HUES64 (cell line): ENCODE measurements at regions not wholly inside any gene's neighbourhood (a gene's known extent, or its start where the extent isn't known, plus 50 kb on each side); places are given as distances from the start of the nearest gene placed in this dataset.

Experiments
- H3K27ac ChIP-seq: 2 replicates; pipeline ENCODE4 v1.7.0; 2013; ENCODE audit warnings: low read depth, low read length, inconsistent platforms
- H3K27me3 ChIP-seq: 2 replicates; pipeline ENCODE4 v1.6.1; 2013; ENCODE audit warnings: mild to moderate bottlenecking, low read length; ENCODE audit not compliant: insufficient read depth
- H3K36me3 ChIP-seq: 2 replicates; pipeline ENCODE4 v1.6.1; 2013; ENCODE audit warnings: mild to moderate bottlenecking, low read length; ENCODE audit not compliant: insufficient read depth
- H3K4me1 ChIP-seq: 2 replicates; pipeline ENCODE4 v1.6.1; 2013; ENCODE audit warnings: mild to moderate bottlenecking, low read length, moderate library complexity; ENCODE audit not compliant: insufficient read depth
- H3K4me3 ChIP-seq: 2 replicates; pipeline ENCODE4 v1.5.1; 2013; ENCODE audit warnings: mild to moderate bottlenecking, low read length, moderate library complexity
- H3K9ac ChIP-seq: 2 replicates; pipeline ENCODE4 v1.6.1; 2013; ENCODE audit warnings: mild to moderate bottlenecking, low read depth, low read length
- H3K9me3 ChIP-seq: 2 replicates; pipeline ENCODE4 v1.6.1; 2013; ENCODE audit warnings: low read depth, low read length; ENCODE audit not compliant: insufficient read depth
- WGBS: fragments of 150-250, 120-280 bp; methylation state at CpG from one replicate; pipeline ENCODE4 v1.1.7; 2013; ENCODE audit warnings: missing lambda C conversion rate; 5-methylcytosine and 5-hydroxymethylcytosine counted together

GRCh38 chr5:3844266-3844665 is 248.6 kb downstream of the IRX1 start:
- H3K27me3 ChIP-seq: no peaks in the 10 kb centered on the region
- H3K4me1 ChIP-seq: peaks cover 5% of the 10 kb centered on the region; the same call in 1 of the 2 replicates
- no peak overlapping the region for H3K9ac ChIP-seq
- 90% methylated on average over 7 of the region's 7 CpGs for WGBS
- H3K27ac ChIP-seq: no peak overlapping the region
- H3K4me3 ChIP-seq: no peak overlapping the region
- no peaks in the 10 kb centered on the region for H3K36me3 ChIP-seq
- H3K9me3 ChIP-seq: 0 out of 2 replicates have a peak, but pooled peaks cover 6% of the 10 kb centered on the region

- Histone ChIP-seq H3K4me1 (peaks cover 5% of the 10 kb centered on the region; the same call in 1 of the 2 replicates), H3K4me3 (no peak overlapping the region), H3K27me3 (no peaks in the 10 kb centered on the region), H3K9ac (no peak overlapping the region), H3K36me3 (no peaks in the 10 kb centered on the region), H3K27ac (no peak overlapping the region), H3K9me3 (0 out of 2 replicates have a peak, but pooled peaks cover 6% of the 10 kb centered on the region)
- 86% methylated on average over 5 of the region's 5 CpGs for WGBS
These were observed 249.6 kb downstream of the IRX1 start for GRCh38 chr5:3845230-3845629.

- Histone ChIP-seq H3K27me3 (no peaks in the 10 kb centered on the region), H3K4me1 (no peaks in the 10 kb centered on the region), H3K27ac (no peak overlapping the region), H3K9ac (no peak overlapping the region), H3K36me3 (no peaks in the 10 kb centered on the region), H3K4me3 (no peak overlapping the region), H3K9me3 (no peaks in the 10 kb centered on the region)
- 82% methylated on average over 13 of the region's 13 CpGs for WGBS
These were observed 256.7 kb downstream of the IRX1 start for GRCh38 chr5:3852161-3852916.

GRCh38 chr5:3853362-3853761 is 257.7 kb downstream of the IRX1 start:
- Histone ChIP-seq H3K27ac (no peak overlapping the region), H3K27me3 (no peaks in the 10 kb centered on the region), H3K4me1 (no peaks in the 10 kb centered on the region), H3K9me3 (no peaks in the 10 kb centered on the region), H3K36me3 (no peaks in the 10 kb centered on the region), H3K4me3 (no peak overlapping the region), H3K9ac (no peak overlapping the region)
- 95% methylated on average over 11 of the region's 11 CpGs for WGBS

GRCh38 chr5:3854188-3854821 is 258.7 kb downstream of the IRX1 start:
- H3K36me3 ChIP-seq: no peaks in the 10 kb centered on the region

GRCh38 chr5:3856036-3856435 is 260.4 kb downstream of the IRX1 start:
- Histone ChIP-seq H3K27me3 (no peaks in the 10 kb centered on the region), H3K4me3 (no peak overlapping the region), H3K4me1 (no peaks in the 10 kb centered on the region)

More at GRCh38 chr5:3854188-3854821, 258.7 kb downstream of the IRX1 start:
- Histone ChIP-seq H3K4me1 (no peaks in the 10 kb centered on the region), H3K27me3 (no peaks in the 10 kb centered on the region), H3K9ac (no peak overlapping the region), H3K9me3 (no peaks in the 10 kb centered on the region), H3K27ac (no peak overlapping the region), H3K4me3 (no peak overlapping the region)
- 88% methylated on average over 29 of the region's 30 CpGs for WGBS

GRCh38 chr5:3858524-3858923 is 262.9 kb downstream of the IRX1 start:
- 80% methylated on average over 4 of the region's 4 CpGs for WGBS
- no peaks in the 10 kb centered on the region for H3K36me3 ChIP-seq
- H3K27ac ChIP-seq: no peak overlapping the region
- no peak overlapping the region for H3K9ac ChIP-seq
- H3K27me3 ChIP-seq: no peaks in the 10 kb centered on the region
- H3K4me3 ChIP-seq: no peak overlapping the region
- H3K4me1 ChIP-seq: no peaks in the 10 kb centered on the region
- H3K9me3 ChIP-seq: no peaks in the 10 kb centered on the region

More at GRCh38 chr5:3856036-3856435, 260.4 kb downstream of the IRX1 start:
- Histone ChIP-seq H3K9ac (no peak overlapping the region), H3K36me3 (no peaks in the 10 kb centered on the region), H3K9me3 (no peaks in the 10 kb centered on the region), H3K27ac (no peak overlapping the region)
- WGBS: 94% methylated on average over 6 of the region's 6 CpGs

- Histone ChIP-seq H3K4me1 (peaks cover 1% of the 10 kb centered on the region), H3K36me3 (no peaks in the 10 kb centered on the region), H3K9me3 (no peaks in the 10 kb centered on the region), H3K27ac (no peak overlapping the region), H3K9ac (no peak overlapping the region), H3K4me3 (no peak overlapping the region), H3K27me3 (no peaks in the 10 kb centered on the region)
- WGBS: 98% methylated on average over 4 of the region's 4 CpGs
These were observed 267.3 kb downstream of the IRX1 start for GRCh38 chr5:3862906-3863305.

GRCh38 chr5:3875144-3875543 is 279.5 kb downstream of the IRX1 start:
- H3K27ac ChIP-seq: no peak overlapping the region
- WGBS: 94% methylated on average over 10 of the region's 10 CpGs
- peaks cover 6% of the 10 kb centered on the region; the same call in 1 of the 2 replicates for H3K9me3 ChIP-seq

GRCh38 chr5:3878267-3878666 is 282.6 kb downstream of the IRX1 start:
- WGBS: 93% methylated on average over 4 of the region's 4 CpGs
- Histone ChIP-seq H3K27ac (no peak overlapping the region), H3K9me3 (no peaks in the 10 kb centered on the region), H3K27me3 (no peaks in the 10 kb centered on the region), H3K4me3 (no peak overlapping the region), H3K36me3 (no peaks in the 10 kb centered on the region), H3K4me1 (no peaks in the 10 kb centered on the region), H3K9ac (no peak overlapping the region)

More at GRCh38 chr5:3875144-3875543, 279.5 kb downstream of the IRX1 start:
- peaks cover 10% of the 10 kb centered on the region for H3K4me1 ChIP-seq
- no peak overlapping the region for H3K9ac ChIP-seq
- no peak overlapping the region for H3K4me3 ChIP-seq
- H3K27me3 ChIP-seq: no peaks in the 10 kb centered on the region
- H3K36me3 ChIP-seq: no peaks in the 10 kb centered on the region

GRCh38 chr5:3883040-3883439 is 287.4 kb downstream of the IRX1 start:
- Histone ChIP-seq H3K27ac (no peak overlapping the region), H3K4me1 (no peaks in the 10 kb centered on the region), H3K4me3 (no peak overlapping the region), H3K27me3 (no peaks in the 10 kb centered on the region), H3K9me3 (no peaks in the 10 kb centered on the region), H3K9ac (no peak overlapping the region), H3K36me3 (no peaks in the 10 kb centered on the region)
- WGBS: 94% methylated on average over 11 of the region's 11 CpGs
